ELF-1 (cell line): ENCODE measurements at regions not wholly inside any gene's neighbourhood (a gene's known extent, or its start where the extent isn't known, plus 50 kb on each side); places are given as distances from the start of the nearest gene placed in this dataset.

Experiments
- DNase-seq: peaks from one replicate; pipeline ENCODE4 v3.0.0-alpha.2; 2016; ENCODE audit warnings: low read depth, low spot score

- DNase-seq, result no peak
These were observed 56.6 kb upstream of the BEX4 start for GRCh38 chrX:103158317-103158621.

GRCh38 chrX:103157496-103158316 lies 57.2 kb upstream of the BEX4 start:
- DNase-seq, result peak; percentile 19

- no peak for DNase-seq
These were observed 59.7 kb upstream of the BEX4 start for GRCh38 chrX:103155201-103155600.

GRCh38 chrX:103153661-103154060 lies 60.7 kb upstream of the NXF3 start:
- DNase-seq, result no peak

GRCh38 chrX:103151799-103152198 lies 58.9 kb upstream of the NXF3 start:
- DNase-seq, result no peak

GRCh38 chrX:103149652-103150051 lies 56.7 kb upstream of the NXF3 start:
- no peak for DNase-seq

GRCh38 chrX:103148075-103148474 lies 55.1 kb upstream of the NXF3 start:
- DNase-seq, result no peak
